ENCODE measurements at regions not wholly inside any gene's neighbourhood (a gene's known extent, or its start where the extent isn't known, plus 50 kb on each side); places are given as distances from the start of the nearest gene placed in this dataset.

GRCh38 chrX:122246937-122247336, 937.1 kb upstream of the GRIA3 start:
- no peak for TF ChIP-seq RAD21 (IDR thresholded peaks at IDR 0.05; ENCODE audit: low read depth)
- TF ChIP-seq TAF1 (IDR thresholded peaks at IDR 0.05; ENCODE audit: low read depth), result no peak
- TF ChIP-seq TEAD4 (IDR thresholded peaks at IDR 0.05), result no peak
